ENCODE measurements at regions not wholly inside any gene's neighbourhood (a gene's known extent, or its start where the extent isn't known, plus 50 kb on each side); places are given as distances from the start of the nearest gene placed in this dataset.

- DNase-seq: no peak
- TF ChIP-seq CTCF (IDR thresholded peaks at IDR 0.05; ENCODE audit: partially characterized antibody, unreplicated experiment): no peak
- Mint-ChIP-seq H3K4me3 (ENCODE audit: unreplicated experiment) (no peak overlapping the region), H3K9me3 (ENCODE audit: unreplicated experiment) (no peaks in the 10 kb centered on the region), H3K27ac (ENCODE audit: unreplicated experiment) (no peak overlapping the region), H3K36me3 (ENCODE audit: unreplicated experiment) (no peaks in the 10 kb centered on the region), H3K27me3 (ENCODE audit: unreplicated experiment) (no peaks in the 10 kb centered on the region), H3K4me1 (ENCODE audit: low read depth, unreplicated experiment) (no peaks in the 10 kb centered on the region)
These were observed 52.4 kb upstream of the GGTLC1 start for GRCh38 chr20:24040896-24041459.

GRCh38 chr20:24039196-24039595 is 50.6 kb upstream of the GGTLC1 start:
- DNase-seq: no peak
- Mint-ChIP-seq H3K27me3 (ENCODE audit: unreplicated experiment) (no peaks in the 10 kb centered on the region), H3K36me3 (ENCODE audit: unreplicated experiment) (no peaks in the 10 kb centered on the region), H3K4me1 (ENCODE audit: low read depth, unreplicated experiment) (no peaks in the 10 kb centered on the region), H3K4me3 (ENCODE audit: unreplicated experiment) (no peak overlapping the region), H3K9me3 (ENCODE audit: unreplicated experiment) (peaks cover 2% of the 10 kb centered on the region), H3K27ac (ENCODE audit: unreplicated experiment) (no peak overlapping the region)
- TF ChIP-seq CTCF (IDR thresholded peaks at IDR 0.05; ENCODE audit: partially characterized antibody, unreplicated experiment): no peak
